ENCODE measurements at regions not wholly inside any gene's neighbourhood (a gene's known extent, or its start where the extent isn't known, plus 50 kb on each side); places are given as distances from the start of the nearest gene placed in this dataset.

DNA sequence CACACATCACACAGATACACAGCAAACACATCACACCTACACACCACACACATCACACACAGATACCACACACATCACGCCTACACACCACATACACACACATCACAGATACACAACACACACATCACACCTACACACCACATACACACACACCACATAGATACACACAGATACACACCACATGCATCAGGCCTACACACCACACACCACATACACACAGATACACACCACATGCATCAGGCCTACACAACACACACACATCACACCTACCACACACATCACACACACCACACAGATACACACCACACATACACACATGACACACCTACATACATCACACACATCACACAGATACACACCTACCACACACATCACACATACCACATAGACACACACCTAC is 158.8 kb downstream of the NDUFA10 start:
- TF ChIP-seq POLR2AphosphoS5 (IDR thresholded peaks at IDR 0.05; ENCODE audit: low read depth, low read length), result no peak
- TF ChIP-seq, protein P1, sequence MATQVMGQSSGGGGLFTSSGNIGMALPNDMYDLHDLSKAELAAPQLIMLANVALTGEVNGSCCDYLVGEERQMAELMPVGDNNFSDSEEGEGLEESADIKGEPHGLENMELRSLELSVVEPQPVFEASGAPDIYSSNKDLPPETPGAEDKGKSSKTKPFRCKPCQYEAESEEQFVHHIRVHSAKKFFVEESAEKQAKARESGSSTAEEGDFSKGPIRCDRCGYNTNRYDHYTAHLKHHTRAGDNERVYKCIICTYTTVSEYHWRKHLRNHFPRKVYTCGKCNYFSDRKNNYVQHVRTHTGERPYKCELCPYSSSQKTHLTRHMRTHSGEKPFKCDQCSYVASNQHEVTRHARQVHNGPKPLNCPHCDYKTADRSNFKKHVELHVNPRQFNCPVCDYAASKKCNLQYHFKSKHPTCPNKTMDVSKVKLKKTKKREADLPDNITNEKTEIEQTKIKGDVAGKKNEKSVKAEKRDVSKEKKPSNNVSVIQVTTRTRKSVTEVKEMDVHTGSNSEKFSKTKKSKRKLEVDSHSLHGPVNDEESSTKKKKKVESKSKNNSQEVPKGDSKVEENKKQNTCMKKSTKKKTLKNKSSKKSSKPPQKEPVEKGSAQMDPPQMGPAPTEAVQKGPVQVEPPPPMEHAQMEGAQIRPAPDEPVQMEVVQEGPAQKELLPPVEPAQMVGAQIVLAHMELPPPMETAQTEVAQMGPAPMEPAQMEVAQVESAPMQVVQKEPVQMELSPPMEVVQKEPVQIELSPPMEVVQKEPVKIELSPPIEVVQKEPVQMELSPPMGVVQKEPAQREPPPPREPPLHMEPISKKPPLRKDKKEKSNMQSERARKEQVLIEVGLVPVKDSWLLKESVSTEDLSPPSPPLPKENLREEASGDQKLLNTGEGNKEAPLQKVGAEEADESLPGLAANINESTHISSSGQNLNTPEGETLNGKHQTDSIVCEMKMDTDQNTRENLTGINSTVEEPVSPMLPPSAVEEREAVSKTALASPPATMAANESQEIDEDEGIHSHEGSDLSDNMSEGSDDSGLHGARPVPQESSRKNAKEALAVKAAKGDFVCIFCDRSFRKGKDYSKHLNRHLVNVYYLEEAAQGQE (IDR thresholded peaks at IDR 0.05; ENCODE audit: insufficient read depth in 1 of 2, low read depth in 2 of 2, low read length in 2 of 2), result no peak
